ENCODE measurements at regions not wholly inside any gene's neighbourhood (a gene's known extent, or its start where the extent isn't known, plus 50 kb on each side); places are given as distances from the start of the nearest gene placed in this dataset.
"Not testable (repeated sequence)": the region's sequence is repeated elsewhere in the genome, so short reads cannot be mapped to it uniquely, and the experiment has no call there.

DNA sequence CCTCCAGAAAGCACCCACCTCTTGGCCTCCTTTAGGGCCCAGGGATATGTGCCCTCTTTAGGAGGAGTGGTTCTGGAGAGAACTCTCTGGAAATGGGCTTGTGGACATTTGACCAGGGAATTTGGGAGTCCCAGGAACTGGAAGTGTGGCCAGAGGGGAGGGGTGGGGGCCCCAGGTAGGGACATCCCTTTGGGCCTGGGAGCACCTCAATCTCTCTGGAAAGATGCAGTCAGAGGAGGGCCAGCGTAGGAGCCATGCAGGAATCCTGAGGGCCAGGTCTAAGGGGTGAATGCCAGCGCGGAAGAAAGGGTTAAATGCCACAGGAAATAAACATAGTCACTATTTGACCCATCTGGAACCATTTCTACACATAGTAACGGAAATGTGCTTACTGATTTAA is 50.3 kb upstream of the ITGA11 start:
- no peak for DNase-seq (ENCODE audit: low spot score)
- ATAC-seq, result no peak
- intact Hi-C loops (cut with DNase I), result no loop called here

DNA sequence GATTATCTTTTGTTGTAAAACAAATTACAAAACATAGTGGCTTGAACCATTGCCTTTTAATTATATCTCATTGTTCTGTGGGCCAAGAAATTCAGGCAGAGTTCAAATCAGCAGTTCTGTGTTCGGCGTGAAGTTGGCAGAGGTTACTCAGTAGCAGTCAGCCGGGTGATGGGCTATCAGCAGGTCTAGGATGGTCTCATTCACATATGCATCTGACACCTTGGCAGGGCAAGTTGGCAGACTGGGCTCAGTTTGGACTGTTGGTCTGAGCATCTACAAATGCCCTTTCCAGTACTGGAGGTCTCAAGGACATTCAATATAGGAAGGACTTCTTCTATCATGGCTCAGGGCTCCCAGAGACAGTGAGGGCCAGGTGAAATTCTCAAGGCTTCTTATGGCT is 51.2 kb upstream of the ITGA11 start:
- no peak for DNase-seq (ENCODE audit: low spot score)
- intact Hi-C loops (cut with DNase I), result no loop called here
- no peak for ATAC-seq

DNA sequence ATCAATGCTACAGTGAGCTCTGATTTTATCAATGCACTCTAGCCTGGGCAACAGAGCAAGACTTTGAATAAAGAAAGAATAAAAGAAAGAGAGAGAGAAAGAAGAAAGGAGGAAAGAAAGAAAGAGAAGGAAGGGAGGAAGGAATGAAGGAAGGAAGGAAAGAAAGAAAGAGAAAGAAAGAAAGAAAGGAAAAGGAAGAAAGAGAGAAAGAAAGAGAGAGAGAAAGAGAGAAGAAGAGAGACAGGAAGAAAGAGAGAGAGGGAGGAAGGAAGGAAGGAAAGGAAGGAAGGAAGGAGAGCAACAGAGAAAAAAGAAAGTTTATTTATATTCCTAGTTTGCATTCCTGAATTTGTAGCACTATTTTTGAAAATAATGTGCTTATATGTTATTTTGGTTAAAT is 52.3 kb upstream of the ITGA11 start:
- intact Hi-C loops (cut with DNase I), result no loop called here
- DNase-seq (ENCODE audit: low spot score) (no peak), ATAC-seq (no peak)

DNA sequence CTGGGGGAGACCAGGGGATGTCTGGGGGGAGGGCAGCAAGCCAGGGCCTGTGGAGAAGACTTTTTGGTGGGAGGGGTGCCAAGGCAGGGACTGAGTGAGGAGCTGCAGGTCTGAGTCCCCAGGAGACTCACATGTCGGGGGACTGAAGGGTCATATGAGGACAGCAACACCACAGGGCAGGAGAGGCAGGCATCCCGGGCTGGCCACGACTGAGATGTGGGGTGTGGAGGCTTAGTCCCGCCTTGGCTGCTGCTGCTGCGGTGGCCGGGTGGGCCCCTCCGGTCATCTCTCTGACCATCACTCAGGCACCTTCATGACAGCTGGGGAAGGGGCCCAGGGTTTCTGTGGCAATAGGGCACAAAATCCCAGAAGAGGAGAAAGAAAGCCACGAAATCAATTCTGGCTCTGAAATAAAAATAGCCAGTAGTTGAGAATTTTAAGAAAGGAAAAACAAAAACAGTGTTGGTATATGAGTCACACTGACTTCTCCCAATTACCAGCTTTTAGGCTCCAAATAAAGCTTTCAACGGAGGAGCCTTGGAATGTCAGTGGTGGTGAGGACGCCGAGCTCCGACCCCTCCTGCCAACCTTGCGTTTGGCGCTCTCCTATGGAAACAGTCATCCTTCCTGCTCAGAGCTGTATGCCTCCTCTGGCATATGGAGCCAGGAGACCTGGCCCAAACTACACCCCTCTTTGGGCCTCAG is 52.9 kb upstream of the ITGA11 start:
- intact Hi-C loops (cut with DNase I), result no loop called here
- peak; percentile 69 for ATAC-seq
- DNase-seq (ENCODE audit: low spot score), result no peak

DNA sequence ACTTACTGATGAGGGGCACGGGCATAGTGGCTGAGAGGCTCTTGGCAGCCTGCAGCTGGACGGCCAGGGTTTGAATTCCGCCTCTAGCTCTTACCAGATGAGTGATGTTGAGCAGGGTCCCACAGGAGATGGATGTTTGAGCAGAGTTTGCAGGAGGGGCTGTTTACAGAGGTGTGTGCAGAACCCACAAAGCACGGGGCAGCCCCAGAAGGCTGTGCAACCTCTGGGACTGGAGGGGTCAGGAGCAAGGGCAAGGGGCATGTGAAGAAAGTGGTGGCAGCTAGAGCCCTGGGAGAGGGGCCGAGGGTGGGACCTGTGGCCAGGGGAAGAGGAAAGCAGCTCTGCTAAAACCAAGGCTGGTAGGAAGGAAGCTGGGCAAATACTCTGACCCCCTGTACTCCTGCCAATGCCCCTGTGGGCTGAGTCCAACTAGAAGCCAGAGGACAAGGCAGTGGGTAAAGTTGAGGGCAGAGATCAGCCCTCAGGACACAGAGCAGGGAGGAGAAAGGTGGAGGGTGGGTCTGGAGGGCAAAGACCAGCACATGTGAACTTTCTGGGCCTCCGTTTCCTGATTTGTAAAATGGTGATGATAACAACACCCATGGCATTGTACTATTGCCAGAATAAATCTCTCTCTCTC is 53.9 kb upstream of the ITGA11 start:
- peak; percentile 21 for ATAC-seq
- DNase-seq (ENCODE audit: low spot score), result no peak
- intact Hi-C loops (cut with DNase I), result no loop called here

DNA sequence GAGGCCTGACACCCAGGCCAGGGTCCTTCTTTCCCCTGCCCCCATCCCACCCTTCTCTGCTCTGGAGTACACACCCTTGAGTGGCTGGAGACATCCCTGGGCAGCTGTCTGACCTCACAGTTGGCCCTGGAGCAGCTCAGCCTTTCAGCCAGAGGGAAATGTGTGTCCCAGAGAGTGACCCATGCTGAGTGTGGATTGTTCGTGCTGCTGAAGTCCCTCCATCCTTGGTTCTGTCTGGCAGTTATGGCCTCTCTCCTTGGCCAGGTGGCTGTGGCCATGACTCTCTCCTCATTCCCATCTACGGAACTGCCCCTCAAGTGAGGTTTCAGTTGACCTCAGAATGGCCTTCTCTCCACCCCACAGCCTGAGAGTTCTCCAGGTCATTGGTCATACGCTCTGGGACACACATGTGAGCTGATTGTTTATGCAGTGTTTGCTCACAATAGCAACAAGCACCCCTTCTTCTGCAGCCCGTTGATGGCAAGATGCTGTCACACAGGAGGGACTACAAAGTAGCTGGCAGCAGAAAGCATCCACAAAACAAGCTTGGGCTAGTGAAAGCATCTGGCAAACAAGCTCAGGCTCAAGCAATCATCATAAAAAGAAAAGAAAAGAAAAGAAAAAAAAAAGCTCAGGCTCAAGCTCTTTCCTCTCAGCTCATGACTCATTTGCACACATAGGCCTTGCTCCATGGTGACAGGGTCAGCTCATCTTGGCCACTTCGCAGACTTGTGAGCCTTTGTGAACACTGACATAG is 55.3 kb upstream of the ITGA11 start:
- intact Hi-C loops (cut with DNase I), result no loop called here
- ATAC-seq (peak; percentile 68), DNase-seq (ENCODE audit: low spot score) (no peak)

DNA sequence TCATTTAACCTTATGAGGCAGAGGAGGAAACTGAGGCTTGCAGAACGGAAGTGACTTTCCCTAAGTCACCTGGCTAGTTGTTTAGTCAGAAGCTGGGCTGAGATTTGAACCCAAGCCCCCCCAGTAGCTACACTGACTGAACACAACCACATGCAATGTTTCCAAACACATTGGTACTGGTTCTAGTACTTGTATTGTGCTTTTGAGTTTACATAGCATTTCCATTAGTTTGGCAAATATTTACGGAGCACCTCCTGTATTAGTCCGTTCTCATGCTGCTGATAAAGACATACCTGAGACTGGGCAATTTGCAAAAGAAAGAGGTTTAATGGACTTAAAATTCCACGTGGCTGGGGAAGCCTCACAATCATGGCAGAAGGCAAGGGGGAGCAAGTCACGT is 56.3 kb upstream of the ITGA11 start:
- no peak for DNase-seq (ENCODE audit: low spot score)
- ATAC-seq, result no peak
- intact Hi-C loops (cut with DNase I), result no loop called here

DNA sequence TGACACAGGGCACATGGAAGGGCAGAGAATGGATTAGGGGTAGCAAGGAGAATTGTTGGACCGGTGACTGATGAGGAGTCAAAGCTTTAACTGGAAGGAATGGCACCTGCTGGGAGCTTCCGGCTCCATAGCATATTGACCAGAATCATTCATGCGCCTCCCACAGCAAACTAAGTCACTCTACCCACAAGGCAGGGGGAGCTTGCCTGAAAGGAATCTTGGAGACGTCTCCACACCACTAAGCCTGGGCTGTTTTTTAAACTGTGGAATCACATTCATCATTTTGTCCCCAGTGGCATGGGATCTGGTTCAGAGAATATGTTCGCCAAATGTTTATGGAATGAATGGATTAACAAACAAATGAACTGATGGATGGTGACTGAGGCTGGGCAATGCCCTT is 57.0 kb upstream of the ITGA11 start:
- intact Hi-C loops (cut with DNase I), result no loop called here
- DNase-seq (ENCODE audit: low spot score) (no peak), ATAC-seq (no peak)

DNA sequence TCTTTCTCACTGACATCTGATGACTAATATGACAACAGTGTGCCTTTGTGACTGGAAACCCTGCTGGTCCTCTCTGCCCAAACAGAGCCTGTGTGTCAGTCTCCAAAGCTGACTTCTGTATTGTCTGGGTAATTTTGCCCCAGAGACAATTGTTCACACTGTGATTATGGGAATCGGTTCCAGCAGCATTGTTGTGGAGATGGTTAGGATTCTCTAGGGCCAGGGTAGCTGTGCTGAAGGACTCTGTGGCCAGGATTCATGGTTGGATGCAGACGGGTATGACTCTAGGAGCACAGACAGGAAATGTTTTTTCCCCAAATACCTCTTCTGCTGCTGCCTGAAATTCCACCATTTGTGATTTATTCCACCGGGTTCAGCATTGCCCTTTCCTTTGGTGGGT is 57.5 kb upstream of the ITGA11 start:
- DNase-seq (ENCODE audit: low spot score), result no peak
- ATAC-seq, result no peak
- intact Hi-C loops (cut with DNase I), result no loop called here

DNA sequence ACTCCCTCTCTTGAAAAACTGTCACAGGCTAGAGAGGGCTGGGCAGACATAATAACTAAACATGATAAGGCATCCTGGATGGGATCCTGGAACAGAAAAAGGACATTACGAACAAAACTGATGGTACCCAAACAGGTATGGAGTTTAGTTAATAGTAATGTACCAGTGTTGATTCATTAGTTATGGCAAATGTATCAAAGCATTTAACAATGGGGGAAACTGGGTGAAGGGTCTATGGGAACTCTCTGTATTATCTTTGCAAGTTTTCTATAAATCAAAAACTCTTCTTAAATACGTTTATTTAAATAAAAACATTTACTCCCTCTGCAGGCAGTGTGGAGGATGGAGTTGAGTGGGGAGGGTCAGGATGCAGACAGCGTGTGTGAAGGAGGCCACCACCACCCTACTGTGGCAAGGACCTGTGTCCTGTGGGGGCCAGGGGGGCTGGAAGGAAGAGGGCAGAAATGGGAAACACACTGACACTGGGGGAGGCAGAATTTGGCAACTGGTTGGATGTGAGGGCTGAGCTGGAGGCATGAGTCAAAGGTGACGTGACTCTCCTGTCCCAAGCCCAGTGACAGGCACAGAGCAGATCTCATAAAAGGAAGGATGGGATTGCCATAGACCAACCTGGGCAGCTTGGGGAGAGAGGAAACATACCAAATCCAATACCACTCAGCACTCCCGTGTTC is 59.6 kb upstream of the ITGA11 start:
- DNase-seq (ENCODE audit: low spot score) (no peak), ATAC-seq (no peak)
- intact Hi-C loops (cut with DNase I), result no loop called here

DNA sequence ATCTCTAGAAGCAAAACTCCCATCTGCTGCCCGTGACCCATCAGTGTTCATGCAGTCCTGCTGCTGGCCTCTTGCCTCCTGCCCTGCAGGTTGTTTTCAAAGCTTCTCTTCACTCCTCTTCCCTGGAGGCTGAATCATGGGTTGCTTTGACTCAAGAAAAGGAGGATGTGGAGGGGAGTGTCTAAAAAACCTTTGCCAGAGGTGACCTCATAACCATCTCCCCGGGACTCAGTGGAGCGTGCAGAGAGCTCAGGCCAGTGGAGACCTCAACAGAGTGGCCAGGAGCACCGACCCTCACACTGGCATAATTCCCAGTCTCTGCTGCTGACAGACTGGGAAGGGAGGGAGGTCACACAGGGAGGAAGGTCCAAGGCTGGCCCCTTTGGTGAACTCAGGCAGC is 60.9 kb upstream of the ITGA11 start:
- peak; percentile 93 for ATAC-seq
- DNase-seq (ENCODE audit: low spot score), result no peak
- intact Hi-C loops (cut with DNase I), result no loop called here

DNA sequence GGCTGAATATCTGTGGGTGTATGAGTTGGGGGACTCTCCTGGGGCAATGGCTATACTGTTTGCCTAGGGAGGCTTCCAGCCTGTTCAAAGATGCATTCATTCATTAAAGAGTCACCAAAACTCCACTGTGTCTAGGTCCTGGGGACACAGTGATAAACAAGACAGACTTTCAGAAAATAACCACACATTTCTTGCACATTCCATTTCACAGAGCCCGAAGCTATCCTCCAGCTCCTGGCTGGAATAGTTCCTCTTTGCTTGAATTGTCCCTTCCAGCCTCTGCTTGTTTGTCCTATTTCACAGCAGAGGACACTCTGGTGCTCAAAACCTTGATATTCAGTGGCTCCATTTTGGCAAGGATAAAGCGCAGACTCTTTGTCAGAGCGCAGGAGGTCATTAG is 61.7 kb upstream of the ITGA11 start:
- no peak for ATAC-seq

DNA sequence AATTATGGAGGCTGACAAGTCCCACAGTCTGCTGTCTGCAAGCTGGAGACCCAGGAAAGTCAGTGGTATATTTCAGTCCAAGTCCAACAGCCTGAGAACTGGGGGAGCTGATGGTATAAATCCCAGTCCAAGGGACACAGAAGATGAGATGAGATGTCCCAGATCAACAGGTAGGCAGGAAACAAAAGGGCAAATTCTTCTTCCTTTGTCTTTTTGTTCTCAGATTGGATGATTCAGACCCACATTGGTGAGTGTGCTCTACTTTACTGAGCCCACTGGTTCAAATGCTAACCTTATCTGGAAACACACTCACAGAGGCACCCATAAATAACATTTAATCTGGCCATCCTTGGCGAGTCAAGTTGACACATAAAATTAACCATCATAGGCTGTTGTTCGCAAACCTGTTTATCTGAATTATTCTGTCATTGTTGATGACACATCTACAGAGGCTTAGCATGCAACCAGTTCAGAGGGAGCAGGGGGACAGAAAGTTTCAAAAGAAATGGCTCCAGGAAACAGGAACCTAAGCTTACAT is 62.7 kb upstream of the ITGA11 start:
- intact Hi-C loops (cut with DNase I), result no loop called here
- no peak for ATAC-seq

More for the DNA sequence above, 61.7 kb upstream of the ITGA11 start:
- DNase-seq (ENCODE audit: low spot score), result no peak
- intact Hi-C loops (cut with DNase I), result no loop called here

DNA sequence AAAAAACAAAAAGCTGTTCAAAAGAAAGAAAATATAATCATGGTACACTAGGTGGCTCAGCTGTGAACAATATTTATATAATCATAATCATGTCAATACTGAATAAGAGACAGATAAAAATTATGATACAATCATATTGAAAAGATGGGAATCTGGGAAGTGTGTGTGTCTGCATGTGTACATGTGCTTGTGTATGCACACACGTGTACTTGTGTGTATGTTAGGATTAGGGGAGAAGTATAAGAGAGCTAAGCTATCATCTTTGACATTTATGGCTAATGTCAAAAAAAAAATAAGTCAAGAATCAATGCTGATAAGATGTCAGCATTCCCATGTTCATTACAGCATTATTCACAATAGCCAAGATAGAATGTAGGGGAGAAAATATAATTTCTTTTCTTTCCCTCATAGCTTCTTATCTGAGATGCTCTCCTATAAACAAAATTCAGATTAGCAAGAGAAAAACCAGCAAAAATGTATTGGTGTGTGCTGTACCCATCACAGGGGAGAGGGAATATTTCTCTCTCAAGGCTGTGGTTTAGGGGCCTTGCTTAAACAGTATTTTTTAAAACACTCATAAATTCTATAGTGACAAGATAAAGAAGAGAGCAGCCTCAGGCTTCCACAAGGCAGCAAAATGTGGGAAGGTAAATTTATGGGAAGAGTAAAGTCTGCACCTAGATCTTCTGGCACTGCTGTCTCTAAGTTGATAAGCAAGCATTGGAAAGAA is 63.4 kb upstream of the ITGA11 start:
- DNase-seq (ENCODE audit: low spot score) (no peak), ATAC-seq (no peak)
- intact Hi-C loops (cut with DNase I), result no loop called here

More for the DNA sequence above, 62.7 kb upstream of the ITGA11 start:
- no peak for DNase-seq (ENCODE audit: low spot score)

DNA sequence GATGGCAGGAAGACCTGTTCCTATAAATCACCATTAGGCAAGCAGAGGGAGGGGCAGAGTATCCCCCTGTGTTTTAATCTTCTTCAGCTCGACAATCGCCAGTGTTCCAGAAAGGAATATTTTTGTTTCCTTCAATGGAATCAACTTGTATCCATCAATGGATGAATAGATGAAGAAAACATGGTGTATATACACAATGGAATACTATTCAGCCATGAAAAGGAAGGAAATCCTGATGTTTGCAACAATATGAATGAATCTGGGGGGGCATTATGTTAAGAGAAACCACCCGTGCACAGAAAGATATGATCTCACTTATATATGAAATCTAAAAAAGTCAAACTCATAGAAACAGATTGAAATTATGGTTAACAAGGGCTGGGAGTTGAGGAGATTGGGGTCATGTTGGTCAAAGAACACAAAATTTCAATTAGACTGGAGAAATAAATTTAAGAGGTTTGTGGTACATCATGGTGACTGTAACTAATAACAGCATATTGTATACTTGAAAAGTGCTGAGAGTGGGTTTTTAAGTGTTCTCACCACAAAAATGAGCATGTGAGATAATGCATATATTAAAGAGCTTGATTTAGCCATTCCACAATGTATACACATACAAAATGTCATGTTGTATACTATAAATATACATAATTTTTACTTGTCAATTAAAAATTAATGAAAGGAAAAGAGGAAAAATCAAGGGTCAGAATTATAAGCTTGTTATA is 64.2 kb upstream of the ITGA11 start:
- DNase-seq (ENCODE audit: low spot score), result no peak
- intact Hi-C loops (cut with DNase I), result no loop called here
- no peak for ATAC-seq

DNA sequence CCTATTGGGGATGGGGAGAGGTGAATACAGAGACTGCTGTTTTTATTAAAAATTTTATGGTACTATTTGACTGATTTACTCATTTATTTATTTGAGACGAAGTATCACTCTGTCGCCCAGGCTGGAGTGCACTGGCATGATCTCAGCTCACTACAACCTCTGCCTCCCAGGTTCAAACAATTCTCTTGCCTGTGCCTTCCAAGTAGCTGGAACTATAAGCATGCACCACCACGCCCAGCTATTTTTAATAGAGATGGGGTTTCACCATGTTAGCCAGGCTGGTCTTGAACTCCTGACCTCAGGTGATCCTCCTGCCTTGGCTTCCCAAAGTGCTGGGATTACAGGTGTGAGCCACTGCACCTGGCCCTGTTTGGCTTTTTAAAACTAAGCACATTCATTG is 64.8 kb upstream of the ITGA11 start:
- DNase-seq (ENCODE audit: low spot score); intact Hi-C loops (cut with DNase I); ATAC-seq: not testable (repeated sequence)

DNA sequence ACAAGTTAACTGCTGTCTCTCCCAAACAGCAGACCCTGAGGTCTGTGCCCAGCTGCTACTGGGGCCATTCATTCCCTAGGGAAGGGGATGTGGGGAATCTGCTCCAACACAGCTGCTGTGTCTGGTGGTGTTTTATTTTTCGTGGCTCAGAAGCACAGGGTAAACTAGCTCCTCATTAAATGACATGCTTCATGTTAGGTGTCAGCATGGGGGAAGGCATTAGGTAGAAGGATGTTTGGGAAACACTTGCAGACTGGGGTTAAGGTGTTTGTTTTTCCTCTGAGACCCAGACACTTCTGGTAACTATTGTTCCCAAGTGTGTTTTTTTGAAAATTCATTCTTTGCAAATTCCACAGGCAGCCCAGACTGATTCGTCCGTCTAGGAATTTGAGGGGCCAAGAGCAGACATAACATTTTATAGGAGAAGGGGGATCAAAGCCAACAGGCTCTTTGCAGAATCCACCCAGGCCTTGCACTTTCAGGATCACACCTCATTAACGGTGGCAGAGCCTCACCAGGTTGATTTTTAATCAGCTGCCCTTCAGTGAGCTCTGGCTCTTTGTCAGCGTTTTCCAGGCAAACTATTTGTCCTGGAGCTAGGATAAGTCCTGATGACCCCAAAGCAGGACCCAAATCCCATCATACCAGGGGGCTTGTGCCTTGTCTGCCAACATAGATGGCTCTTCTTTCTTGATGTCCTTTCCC is 65.4 kb upstream of the ITGA11 start:
- intact Hi-C loops (cut with DNase I), result no loop called here
- ATAC-seq (no peak), DNase-seq (ENCODE audit: low spot score) (no peak)

DNA sequence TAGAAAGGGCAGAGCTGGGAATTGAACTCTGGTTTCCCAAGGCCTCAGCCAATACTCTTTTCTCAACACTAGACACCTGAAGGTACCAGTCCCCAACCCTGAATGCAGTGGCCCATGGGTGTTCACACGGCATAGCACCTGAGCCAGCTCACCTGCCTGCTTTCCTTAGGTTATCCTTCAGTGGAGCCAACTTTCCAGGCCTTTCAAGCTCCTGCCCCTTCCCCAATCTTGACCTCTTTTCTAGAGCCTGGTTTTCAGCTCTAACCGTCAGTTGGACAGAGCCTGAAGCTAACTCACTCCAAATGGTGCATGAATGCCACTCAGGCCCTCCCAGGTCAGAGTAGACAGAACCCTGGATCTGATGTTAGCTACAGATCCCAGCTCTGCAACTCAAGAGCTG is 66.1 kb upstream of the ITGA11 start:
- DNase-seq (ENCODE audit: low spot score) (no peak), ATAC-seq (no peak)
- intact Hi-C loops (cut with DNase I), result no loop called here

Data from sciatic nerve (tissue), 2 donors.